Transverse colon (tissue), 4 donors: ENCODE measurements at regions not wholly inside any gene's neighbourhood (a gene's known extent, or its start where the extent isn't known, plus 50 kb on each side); places are given as distances from the start of the nearest gene placed in this dataset.

Experiments
- CTCF ChIP-seq, 5 experiments: fragments of 200-600 bp in 3 of 5; fragments of 450-650 bp in 2 of 5; sonication (generic) in 3 of 5; IDR thresholded peaks; 1 replicate in 2 of 5; 2 replicates in 3 of 5; pipeline ENCODE4 v1.5.1; 2016 to 2017; ENCODE audit warnings: antibody characterized with exemption in 5 of 5, inconsistent platforms in 3 of 5, mild to moderate bottlenecking in 2 of 5, moderate library complexity in 1 of 5
- EP300 ChIP-seq: sonication (generic); formaldehyde crosslinking; IDR thresholded peaks from one replicate; pipeline ENCODE4 v1.6.1; 2017; ENCODE audit warnings: antibody characterized with exemption, low read depth
- POLR2A ChIP-seq: fragments of 450-650 bp; IDR thresholded peaks from one replicate; pipeline ENCODE4 v1.6.1; 2016; ENCODE audit warnings: antibody characterized with exemption, mild to moderate bottlenecking, moderate library complexity
- POLR2AphosphoS5 ChIP-seq, 3 donors: sonication (generic); formaldehyde crosslinking; IDR thresholded peaks; one replicate each; pipeline ENCODE4 v1.6.1; 2016; ENCODE audit warnings: antibody characterized with exemption in 3 of 3

GRCh38 chr18:22685788-22686187, 247.3 kb upstream of the RBBP8 start:
- TF ChIP-seq CTCF (IDR thresholded peaks at IDR 0.05): no peak
- no peak for TF ChIP-seq POLR2A
- TF ChIP-seq EP300: no peak
- no peak for TF ChIP-seq POLR2AphosphoS5 (IDR thresholded peaks at IDR 0.05)
